OCI-LY7 (cell line): ENCODE measurements at regions not wholly inside any gene's neighbourhood (a gene's known extent, or its start where the extent isn't known, plus 50 kb on each side); places are given as distances from the start of the nearest gene placed in this dataset.

ENCODE experiments used
- BruUV-seq: library from RNA; stranded (reverse); fragments of 400-500 nt; replicated peaks from 2 replicates; lab custom pipeline; 2021; lab: Mats Ljungman, UMichigan
- CTCF ChIA-PET: fragments of 300-600 bp; sonication (Branson Sonifier 250); formaldehyde crosslinking; loops from one replicate; lab custom pipeline; 2022; ENCODE audit warnings: antibody characterized with exemption; ENCODE audit not compliant: unreplicated experiment; lab: Charles Lee
- POLR2A ChIA-PET: fragments of 300-600 bp; sonication (Branson Sonifier 250); formaldehyde crosslinking; loops from one replicate; lab custom pipeline; 2022; ENCODE audit warnings: antibody characterized with exemption; lab: Charles Lee
- DNase-seq: peaks from one replicate; pipeline ENCODE4 v3.0.0-alpha.2; 2015; ENCODE audit warnings: low spot score
- H2AFZ ChIP-seq: fragments of 200-600 bp; sonication (generic), shearing (Covaris generic); 2 replicates; pipeline ENCODE4 v1.6.1; 2014; ENCODE audit warnings: mild to moderate bottlenecking, antibody characterized with exemption, low read length, moderate library complexity
- H3K27ac ChIP-seq: fragments of 200-600 bp; sonication (generic); 2 replicates; pipeline ENCODE4 v1.5.1; 2014; ENCODE audit warnings: mixed run types, low read depth, mild to moderate bottlenecking, moderate library complexity, low read length, inconsistent platforms; ENCODE audit not compliant: poor library complexity, severe bottlenecking
- H3K36me3 ChIP-seq: fragments of 200-600 bp; sonication (generic); 2 replicates; pipeline ENCODE4 v1.6.1; 2014; ENCODE audit warnings: mild to moderate bottlenecking, antibody characterized with exemption, low read length, moderate library complexity, mixed read lengths; ENCODE audit not compliant: insufficient read depth
- H3K4me1 ChIP-seq: fragments of 200-600 bp; sonication (generic); 2 replicates; pipeline ENCODE4 v1.5.1; 2014; ENCODE audit warnings: mild to moderate bottlenecking, low read length; ENCODE audit not compliant: insufficient read depth, poor library complexity, severe bottlenecking
- H3K4me2 ChIP-seq: fragments of 200-600 bp; sonication (generic); 2 replicates; pipeline ENCODE4 v1.6.1; 2014; ENCODE audit warnings: mild to moderate bottlenecking, low read length
- H3K4me3 ChIP-seq: fragments of 200-600 bp; sonication (generic); 2 replicates; pipeline ENCODE4 v1.5.1; 2014; ENCODE audit warnings: mild to moderate bottlenecking, low read depth, low read length; ENCODE audit not compliant: poor library complexity, severe bottlenecking
- H3K79me2 ChIP-seq: fragments of 200-600 bp; sonication (generic); 2 replicates; pipeline ENCODE4 v1.6.1; 2016; ENCODE audit warnings: low read depth, mild to moderate bottlenecking, low read length, moderate library complexity, mixed read lengths; ENCODE audit not compliant: insufficient read depth
- H3K9me2 ChIP-seq: fragments of 200-600 bp; sonication (generic); 2 replicates; pipeline ENCODE4 v1.6.1; 2016; ENCODE audit warnings: mild to moderate bottlenecking, low read length, mixed read lengths; ENCODE audit not compliant: insufficient read depth
- H3K9me3 ChIP-seq: fragments of 200-600 bp; sonication (generic); 2 replicates; pipeline ENCODE4 v1.6.1; 2014; ENCODE audit warnings: mild to moderate bottlenecking, mixed run types, low read length, mixed read lengths
- H4K20me1 ChIP-seq: fragments of 200-600 bp; sonication (generic); 2 replicates; pipeline ENCODE4 v1.6.1; 2014; ENCODE audit warnings: mild to moderate bottlenecking, antibody characterized with exemption, low read length, moderate library complexity, mixed read lengths; ENCODE audit not compliant: insufficient read depth
- EZH2phosphoT487 ChIP-seq: fragments of 200-600 bp; sonication (generic); IDR thresholded peaks from 2 replicates; pipeline ENCODE4 v1.6.1; 2018; ENCODE audit warnings: low read depth, borderline replicate concordance, mild to moderate bottlenecking, mixed run types, antibody characterized with exemption, low read length, moderate library complexity, mixed read lengths
- intact Hi-C: fragments of 100-400 bp; cut with micrococcal nuclease; formaldehyde crosslinking; loops from one replicate; pipeline ENCODE4 v1.10.0; 2022; ENCODE audit not compliant: unreplicated experiment
- TF ChIP-seq, protein P1 (sequence below): fragments of 200-600 bp; sonication (generic); conservative IDR thresholded peaks from 2 replicates; pipeline ENCODE4 v1.5.1; 2014; ENCODE audit warnings: mild to moderate bottlenecking, antibody characterized with exemption, low read length, moderate library complexity, mixed read lengths

GRCh38 chr6:19603721-19604120, 233.4 kb upstream of the ID4 start:
- CTCF ChIA-PET, result interaction anchor here (1.4 kb wide), 1 partner anchor 10 kb away, joined by 4 read pairs; no protein-coding TSS in a partner anchor
- Histone ChIP-seq H3K4me2 (no peak overlapping the region), H3K4me3 (no peak overlapping the region), H3K9me2 (no peaks in the 10 kb centered on the region), H3K27ac (no peak overlapping the region), H3K36me3 (no peaks in the 10 kb centered on the region; the same call in 1 of the 2 replicates), H3K4me1 (peaks cover 46% of the 10 kb centered on the region), H3K9me3 (peaks cover 3% of the 10 kb centered on the region; the same call in 1 of the 2 replicates), H2AFZ (no peak overlapping the region; the same call in 1 of the 2 replicates), H4K20me1 (no peaks in the 10 kb centered on the region), H3K79me2 (no peaks in the 10 kb centered on the region)
- intact Hi-C loops, result no loop called here
- no peak for DNase-seq
- POLR2A ChIA-PET, result interaction anchor here (1.0 to 2.2 kb wide), 7 partner anchors 12 to 200 kb away, joined by 3 to 13 read pairs (median 4); no protein-coding TSS in a partner anchor
- no TSS peak for BruUV-seq
- TF ChIP-seq, protein P1, sequence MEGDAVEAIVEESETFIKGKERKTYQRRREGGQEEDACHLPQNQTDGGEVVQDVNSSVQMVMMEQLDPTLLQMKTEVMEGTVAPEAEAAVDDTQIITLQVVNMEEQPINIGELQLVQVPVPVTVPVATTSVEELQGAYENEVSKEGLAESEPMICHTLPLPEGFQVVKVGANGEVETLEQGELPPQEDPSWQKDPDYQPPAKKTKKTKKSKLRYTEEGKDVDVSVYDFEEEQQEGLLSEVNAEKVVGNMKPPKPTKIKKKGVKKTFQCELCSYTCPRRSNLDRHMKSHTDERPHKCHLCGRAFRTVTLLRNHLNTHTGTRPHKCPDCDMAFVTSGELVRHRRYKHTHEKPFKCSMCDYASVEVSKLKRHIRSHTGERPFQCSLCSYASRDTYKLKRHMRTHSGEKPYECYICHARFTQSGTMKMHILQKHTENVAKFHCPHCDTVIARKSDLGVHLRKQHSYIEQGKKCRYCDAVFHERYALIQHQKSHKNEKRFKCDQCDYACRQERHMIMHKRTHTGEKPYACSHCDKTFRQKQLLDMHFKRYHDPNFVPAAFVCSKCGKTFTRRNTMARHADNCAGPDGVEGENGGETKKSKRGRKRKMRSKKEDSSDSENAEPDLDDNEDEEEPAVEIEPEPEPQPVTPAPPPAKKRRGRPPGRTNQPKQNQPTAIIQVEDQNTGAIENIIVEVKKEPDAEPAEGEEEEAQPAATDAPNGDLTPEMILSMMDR, result no peak
- no peak for TF ChIP-seq EZH2phosphoT487

DNA sequence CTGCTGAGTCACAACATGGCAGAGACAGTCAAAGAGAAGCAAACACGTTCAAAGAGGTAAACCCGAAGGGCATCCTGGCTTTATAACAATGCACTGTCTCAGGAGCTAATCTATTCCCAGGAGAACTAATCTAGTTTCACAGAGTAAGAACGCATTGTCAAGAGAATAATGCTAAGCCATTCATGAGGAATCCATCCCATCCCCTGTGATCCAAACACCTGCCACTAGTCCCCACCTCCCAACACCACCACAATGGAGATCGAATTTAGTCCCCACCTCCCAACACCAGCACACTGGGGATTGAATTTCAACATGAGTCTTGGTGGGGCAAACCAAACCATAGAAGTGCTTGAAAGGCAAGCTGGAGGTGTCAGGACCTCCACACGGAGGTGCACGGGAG, 231.5 kb upstream of the ID4 start:
- POLR2A ChIA-PET, result interaction anchor here (0.5 to 0.6 kb wide), 2 partner anchors 10 to 14 kb away, joined by 3 to 4 read pairs; no protein-coding TSS in a partner anchor

More for the DNA sequence above, 231.5 kb upstream of the ID4 start:
- H3K4me1 ChIP-seq, result peaks cover 27% of the 10 kb centered on the region
- DNase-seq, result no peak
- no peaks in the 10 kb centered on the region; the same call in 1 of the 2 replicates for H3K36me3 ChIP-seq
- no peaks in the 10 kb centered on the region for H3K9me2 ChIP-seq
- BruUV-seq, result no TSS peak
- no peak for TF ChIP-seq EZH2phosphoT487
- TF ChIP-seq, protein P1, result no peak
- no peak overlapping the region for H3K4me2 ChIP-seq
- no peaks in the 10 kb centered on the region for H4K20me1 ChIP-seq
- CTCF ChIA-PET, result no interaction called here
- H3K9me3 ChIP-seq, result no peaks in the 10 kb centered on the region
- intact Hi-C loops, result no loop called here
- H3K79me2 ChIP-seq, result no peaks in the 10 kb centered on the region
- no peak overlapping the region for H2AFZ ChIP-seq
- H3K4me3 ChIP-seq, result no peak overlapping the region
- H3K27ac ChIP-seq, result no peak overlapping the region
